Muscle of back (tissue), 3 donors: ENCODE measurements at regions not wholly inside any gene's neighbourhood (a gene's known extent, or its start where the extent isn't known, plus 50 kb on each side); places are given as distances from the start of the nearest gene placed in this dataset.
A peak's percentile ranks its signal among the peaks of the same experiment; 100 is the strongest.
"Not testable (repeated sequence)": the region's sequence is repeated elsewhere in the genome, so short reads cannot be mapped to it uniquely, and the experiment has no call there.

ENCODE experiments used
- DNase-seq, 3 donors: peaks; one replicate each; pipeline versions ENCODE4 v3.0.0 to v3.0.0-alpha.2; 2013

GRCh38 chrX:46366381-46367207 lies 178.6 kb downstream of the ZNF674 start:
- no peak for DNase-seq

DNA sequence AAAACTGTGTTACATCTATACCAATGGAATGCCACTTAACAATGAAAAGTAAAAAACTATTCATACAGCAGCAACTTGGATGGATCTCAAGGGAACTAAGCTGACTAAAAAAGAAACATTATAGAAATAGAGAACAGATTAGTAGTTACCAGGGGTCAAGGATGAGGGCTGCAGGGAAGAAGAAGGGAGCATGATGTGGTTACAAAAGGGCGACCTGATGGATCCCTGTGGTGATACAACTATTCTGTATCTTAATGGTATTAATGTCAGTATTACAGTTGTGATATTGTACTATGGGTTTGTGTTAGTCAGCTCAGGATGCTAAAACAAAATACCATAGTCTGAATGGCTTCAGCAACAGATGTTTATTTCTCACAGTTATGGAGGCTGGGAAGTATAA lies 190.7 kb downstream of the ZNF674 start:
- no peak for DNase-seq

- no peak for DNase-seq
Measured at GRCh38 chrX:46341767-46342322, 203.4 kb downstream of the ZNF674 start.

GRCh38 chrX:46340696-46341095 lies 204.5 kb downstream of the ZNF674 start:
- no peak for DNase-seq

- no peak for DNase-seq
Measured at GRCh38 chrX:46333550-46333949, 211.7 kb downstream of the ZNF674 start.

- DNase-seq: no peak
Measured at GRCh38 chrX:46330981-46331380, 214.2 kb downstream of the ZNF674 start.

DNA sequence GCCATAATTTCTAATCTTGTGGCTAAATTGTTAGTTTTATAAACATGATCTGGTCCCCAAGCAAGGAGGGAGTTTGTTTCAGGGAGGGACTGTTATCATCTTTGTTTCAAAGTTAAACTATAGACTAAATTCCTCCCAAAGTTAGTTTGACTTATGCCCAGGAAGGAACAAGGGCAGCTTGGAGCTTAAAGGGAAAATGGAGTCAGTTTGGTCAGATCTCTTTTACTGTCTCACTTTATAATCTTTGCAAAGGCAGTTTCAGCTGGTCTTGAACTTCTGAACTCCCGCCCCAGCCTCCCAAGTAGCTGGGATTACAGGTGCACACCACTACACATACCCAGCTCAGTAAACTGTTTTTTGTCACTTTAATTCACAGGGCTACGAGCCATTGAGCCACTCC lies 214.7 kb downstream of the ZNF674 start:
- no peak for DNase-seq

GRCh38 chrX:46328133-46328532 lies 217.1 kb downstream of the ZNF674 start:
- DNase-seq: no peak

DNA sequence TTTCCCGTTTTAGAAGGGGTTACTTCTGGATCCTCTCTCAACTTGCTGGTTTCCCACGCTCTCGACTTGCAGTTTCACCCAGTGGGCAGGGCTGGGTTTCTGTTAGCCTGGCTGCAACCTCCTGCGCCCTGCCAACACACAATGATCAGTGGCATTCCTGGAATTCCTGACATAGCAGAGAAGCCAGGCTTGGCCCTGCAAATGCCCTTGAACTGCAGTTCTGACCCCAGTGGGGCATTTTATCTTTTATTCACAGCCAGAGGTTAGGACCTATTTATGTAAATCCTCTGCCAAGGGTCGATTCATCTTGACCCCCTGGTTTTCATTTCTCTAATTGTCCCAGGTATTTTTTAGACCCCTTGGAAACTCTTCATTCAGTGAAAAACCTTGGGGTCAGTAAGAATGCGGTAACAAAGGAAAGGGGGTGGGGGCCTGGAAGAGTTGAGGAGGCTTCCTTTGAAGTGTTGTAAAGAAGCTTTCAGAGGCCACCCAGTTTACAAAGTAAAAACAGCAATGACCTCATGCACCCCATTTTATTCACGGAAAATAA lies 217.6 kb downstream of the ZNF674 start:
- peak in 2 of 3 donors; percentile 1 to 3 for DNase-seq

DNA sequence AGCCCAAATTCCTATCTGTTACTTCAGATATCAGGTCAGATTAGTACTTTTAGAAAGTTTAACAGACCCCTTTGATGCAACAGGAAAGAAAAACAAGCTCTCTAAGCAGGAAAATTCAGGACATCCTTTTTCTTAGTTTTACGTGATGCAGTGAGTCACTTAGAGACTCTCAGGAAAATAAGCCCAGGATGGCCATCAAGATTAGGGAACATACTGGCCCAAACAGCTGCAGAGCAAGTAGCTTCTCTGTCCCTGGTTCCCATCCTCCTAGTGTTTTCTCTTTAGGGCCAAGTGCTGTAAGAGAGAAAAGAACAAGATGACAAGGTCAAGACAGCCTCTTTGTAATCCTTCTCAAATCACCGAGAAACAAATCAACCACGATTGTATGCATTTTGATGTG lies 219.1 kb downstream of the ZNF674 start:
- peak in 1 of 3 donors; percentile 0 for DNase-seq

GRCh38 chrX:46325312-46325877 lies 219.8 kb downstream of the ZNF674 start:
- DNase-seq: peak in 1 of 3 donors; percentile 37

DNA sequence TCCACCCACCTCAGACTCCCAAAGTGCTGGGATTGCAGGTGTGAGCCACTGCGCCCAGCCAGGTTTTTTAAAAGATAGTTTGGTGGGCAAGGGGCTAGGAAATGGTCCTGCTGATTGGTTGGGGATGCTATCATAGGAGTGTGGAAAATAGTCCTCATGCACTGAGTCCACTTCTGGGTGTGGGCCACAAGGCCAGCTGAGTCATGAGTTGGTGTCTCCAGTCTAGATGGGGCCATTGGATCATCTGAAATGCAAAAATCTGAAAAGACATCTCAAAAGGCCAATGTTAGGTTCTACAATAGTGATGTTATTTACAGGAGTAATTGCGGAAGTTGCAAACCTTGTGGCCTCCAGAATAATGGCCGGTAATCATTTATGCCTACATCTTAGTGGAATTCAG lies 221.1 kb downstream of the ZNF674 start:
- DNase-seq: no peak

GRCh38 chrX:46322929-46323328 lies 222.3 kb downstream of the ZNF674 start:
- DNase-seq: not testable (repeated sequence)

DNA sequence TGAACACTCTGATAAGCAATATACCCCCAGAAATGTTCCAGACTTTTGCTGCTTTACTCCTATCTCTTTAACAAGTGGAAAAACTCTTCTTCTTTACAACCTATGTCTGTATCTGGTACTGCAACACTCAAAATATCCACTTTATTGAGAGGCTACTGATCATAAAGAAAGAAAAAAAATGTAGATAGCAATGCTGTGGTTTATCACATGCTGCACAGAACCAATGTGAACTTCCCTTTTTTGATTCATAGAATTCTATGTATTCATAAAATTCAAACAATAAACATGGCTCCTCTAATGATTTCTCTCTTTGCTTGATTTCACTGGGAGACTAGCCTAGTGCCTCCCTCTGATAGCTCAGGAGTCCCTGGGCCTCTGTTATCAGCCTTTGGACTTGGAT lies 223.5 kb downstream of the ZNF674 start:
- DNase-seq: no peak

- DNase-seq: no peak
Measured at GRCh38 chrX:46319750-46320149, 225.5 kb downstream of the ZNF674 start.

DNA sequence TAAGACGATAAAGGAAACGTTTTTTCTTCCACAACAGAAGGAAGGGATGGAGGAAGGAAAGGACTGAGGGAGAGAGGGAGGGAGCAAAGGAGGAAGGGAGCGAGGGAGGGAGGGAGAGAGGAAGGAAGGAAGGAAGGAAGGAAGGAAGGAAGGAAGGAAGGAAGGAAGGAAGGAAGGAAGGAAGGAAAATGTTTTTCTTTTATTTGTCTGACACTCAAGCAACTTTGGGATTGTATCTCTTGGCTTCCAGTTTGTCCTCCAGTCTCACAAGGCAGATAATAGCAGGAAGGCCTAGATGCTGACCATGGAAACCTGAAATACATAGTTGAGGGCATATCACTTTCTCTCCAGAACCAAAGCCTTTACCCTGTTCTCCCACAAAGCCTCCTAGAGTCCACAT lies 226.7 kb downstream of the ZNF674 start:
- DNase-seq: no peak

DNA sequence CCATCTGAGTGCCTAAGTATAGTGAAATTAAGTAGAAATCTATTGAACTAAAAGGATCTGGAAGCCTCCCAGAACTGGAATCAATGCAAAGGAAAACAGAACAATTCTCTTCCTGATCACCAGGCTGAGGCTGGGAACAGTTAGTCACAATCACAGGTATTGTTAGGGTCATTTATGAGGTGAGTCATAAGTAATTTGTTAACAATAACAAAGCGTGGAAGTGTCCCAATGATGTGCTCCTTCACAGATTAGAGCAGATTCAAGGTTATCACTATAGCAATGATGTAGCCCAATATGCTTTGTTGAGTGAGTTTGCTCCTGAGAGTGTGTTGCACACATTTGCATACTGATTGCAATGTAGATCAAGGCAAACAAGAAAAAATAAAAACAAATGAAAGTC lies 228.1 kb downstream of the ZNF674 start:
- DNase-seq: no peak

GRCh38 chrX:46311581-46312120 lies 233.6 kb downstream of the ZNF674 start:
- no peak for DNase-seq

DNA sequence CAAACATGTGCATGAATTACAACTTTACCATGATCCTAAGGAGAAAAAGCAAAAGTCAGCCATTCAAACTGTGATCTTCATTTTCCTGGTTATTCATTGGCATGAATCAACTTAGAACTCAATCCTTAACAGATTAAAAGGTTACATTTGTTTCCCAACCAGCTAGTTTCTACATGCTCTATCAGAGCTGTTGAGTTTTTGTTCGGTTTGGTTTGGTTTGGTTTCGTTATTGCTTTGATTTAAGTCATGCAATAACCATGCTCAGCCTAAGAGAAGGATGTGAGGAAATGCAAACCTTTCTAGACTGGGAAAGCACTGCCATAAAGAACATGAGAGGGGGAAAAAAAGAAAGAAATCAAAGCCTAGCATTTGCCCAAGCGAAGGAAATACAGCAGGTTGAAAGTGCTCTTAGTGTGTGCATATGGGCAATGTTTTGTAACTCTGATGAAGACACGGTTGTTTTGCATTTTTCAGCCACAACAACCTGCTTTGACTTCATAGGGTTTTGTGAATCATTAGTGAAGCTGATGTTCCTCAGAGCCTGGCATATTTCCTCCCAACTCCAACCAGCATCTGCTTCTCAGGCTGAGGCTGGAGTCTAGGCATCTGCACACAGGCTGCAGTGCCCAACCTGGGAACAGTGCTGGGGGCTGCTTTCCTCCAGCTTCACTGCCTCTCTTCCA lies 234.3 kb downstream of the ZNF674 start:
- no peak for DNase-seq

DNA sequence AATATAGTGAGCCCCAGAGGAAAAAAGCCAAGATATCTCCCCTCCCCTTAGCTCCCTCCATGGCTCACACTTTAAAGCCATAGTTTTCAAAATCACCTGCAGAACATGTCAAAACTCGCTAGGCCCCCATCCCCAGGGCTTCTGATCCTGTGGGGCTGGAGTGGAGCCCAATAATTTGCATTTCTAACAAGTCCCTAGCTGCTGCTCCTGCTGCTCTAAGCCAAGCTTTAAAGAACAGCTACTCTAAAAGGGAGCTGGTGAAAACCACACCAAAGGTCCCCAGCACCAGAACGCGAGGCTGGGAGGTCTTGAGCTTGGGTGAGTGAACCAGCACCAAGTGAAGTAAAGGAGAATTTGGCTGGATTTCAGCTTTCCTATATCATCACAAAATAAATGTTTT lies 237.1 kb downstream of the ZNF674 start:
- no peak for DNase-seq

GRCh38 chrX:46306103-46306502 lies 239.1 kb downstream of the ZNF674 start:
- DNase-seq: no peak

DNA sequence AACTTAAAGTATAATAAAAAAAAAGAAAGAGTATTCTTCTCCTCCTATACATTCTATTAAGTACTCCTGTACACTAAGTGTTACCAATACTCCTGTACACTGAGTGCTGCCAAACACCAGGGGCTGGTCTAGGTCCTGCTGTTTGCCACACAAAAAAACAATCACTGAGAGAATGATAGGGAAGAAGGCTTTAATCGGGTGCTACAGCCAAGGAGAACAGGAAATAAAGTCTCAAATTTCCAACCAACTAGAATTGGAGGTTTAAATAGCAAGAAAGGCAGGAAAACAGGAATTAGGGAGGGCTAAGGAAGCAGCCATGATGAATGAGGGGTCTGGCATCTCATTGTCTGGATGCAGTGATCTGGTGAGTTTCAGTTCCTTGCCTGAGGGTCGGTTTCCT lies 239.8 kb downstream of the ZNF674 start:
- DNase-seq: no peak
